Hematopoietic multipotent progenitor cell treated with erythropoietin and hydrocortisone succinate and interleukin-3 and kit ligand, for 6 days (in vitro differentiated cells): ENCODE measurements at regions not wholly inside any gene's neighbourhood (a gene's known extent, or its start where the extent isn't known, plus 50 kb on each side); places are given as distances from the start of the nearest gene placed in this dataset.
"Not testable (repeated sequence)": the region's sequence is repeated elsewhere in the genome, so short reads cannot be mapped to it uniquely, and the experiment has no call there.

Experiments used
- DNase-seq: peaks from one replicate; pipeline ENCODE4 v3.0.0-alpha.2; 2015

DNA sequence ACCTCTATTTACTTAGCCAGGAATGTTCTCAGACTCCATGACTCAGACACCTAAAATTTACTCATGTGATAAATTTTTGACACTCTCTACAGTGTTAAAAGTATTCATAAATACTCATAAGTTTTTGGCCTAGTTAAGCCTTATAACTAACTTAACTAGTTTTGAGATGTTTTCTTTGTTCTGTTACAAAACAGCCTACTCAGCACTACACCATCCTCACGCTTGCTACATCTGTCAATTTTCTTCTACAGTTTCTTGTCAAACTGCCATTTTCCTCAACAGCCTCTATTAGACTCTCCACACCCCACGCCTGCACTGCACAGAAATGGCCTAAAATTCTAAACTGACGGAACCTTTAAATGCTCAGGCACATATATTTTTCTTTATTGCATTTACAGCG is 195.5 kb downstream of the ANXA1 start:
- DNase-seq, result no peak

DNA sequence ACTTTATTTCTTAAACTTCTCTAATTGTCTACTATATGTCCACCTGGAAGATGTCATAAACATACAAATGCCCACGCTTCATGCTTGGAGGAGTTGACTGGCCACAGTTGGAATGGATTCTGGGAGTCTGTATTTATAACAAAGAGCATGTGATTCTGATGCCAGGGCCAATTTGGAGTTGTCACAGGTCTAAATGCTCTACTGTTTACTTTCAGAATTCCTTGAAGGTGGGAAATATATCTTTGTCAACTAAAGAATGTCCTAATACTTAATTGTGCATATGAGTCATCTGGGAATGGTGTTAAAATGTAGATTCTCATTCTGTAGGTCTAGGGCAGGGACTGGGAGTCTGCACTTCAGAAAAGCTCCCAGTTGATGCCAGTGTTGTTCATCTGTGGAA is 196.1 kb downstream of the ANXA1 start:
- DNase-seq, result no peak

DNA sequence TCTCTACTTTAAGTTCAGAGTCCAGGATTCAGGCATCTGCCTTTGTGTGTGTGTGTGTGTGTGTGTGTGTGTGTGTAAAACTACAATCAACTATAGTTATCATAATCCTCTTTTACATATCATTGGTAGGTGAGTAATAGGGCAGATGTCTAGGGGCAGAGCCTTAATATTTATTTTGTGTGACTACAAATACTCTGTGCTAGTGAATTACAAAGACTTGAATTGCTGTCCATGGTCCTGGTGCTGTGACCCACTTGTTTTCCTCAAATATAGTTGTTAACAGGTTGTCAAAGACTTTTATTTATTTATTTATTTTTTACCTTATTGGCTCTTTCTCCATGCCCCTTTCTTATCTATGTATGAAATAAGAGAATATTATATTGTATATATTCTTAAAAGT is 196.8 kb downstream of the ANXA1 start:
- DNase-seq, result peak; percentile 14

DNA sequence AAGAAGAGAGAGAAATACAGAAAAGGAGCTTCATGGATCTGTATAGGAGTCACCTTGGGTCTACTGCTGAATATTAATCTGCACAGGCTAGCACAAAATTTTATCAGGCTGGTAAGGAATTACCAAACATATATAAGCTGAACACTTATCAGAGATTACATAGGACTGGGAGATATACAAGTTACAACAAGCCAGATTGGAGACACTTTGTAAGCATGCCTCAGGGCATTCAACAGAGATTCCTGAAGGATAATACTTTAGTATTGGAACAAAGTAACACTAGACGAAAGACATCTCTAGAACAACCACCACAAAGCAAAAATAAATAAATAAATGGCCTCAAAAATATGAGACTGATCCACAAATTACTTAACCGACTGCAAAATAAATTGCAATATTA is 197.8 kb downstream of the ANXA1 start:
- no peak for DNase-seq

DNA sequence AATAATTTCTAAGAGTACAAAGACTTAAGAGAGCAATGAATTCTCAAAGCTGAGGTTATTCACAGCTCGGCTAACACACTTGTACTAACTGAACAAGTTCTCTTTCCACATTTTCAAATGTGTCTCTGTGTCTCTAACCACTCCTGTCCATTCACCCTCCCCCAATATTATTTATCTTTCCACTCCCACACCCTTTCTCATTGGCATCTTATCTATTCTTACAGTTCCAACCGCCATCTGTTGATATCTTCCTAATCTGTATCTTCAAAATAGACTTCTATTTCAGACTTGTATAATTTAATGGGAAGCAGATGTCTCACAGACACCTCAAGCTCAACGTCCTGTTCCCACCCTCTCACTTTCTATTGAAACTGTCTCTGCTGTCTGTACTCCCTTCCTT is 205.9 kb downstream of the ANXA1 start:
- peak; percentile 72 for DNase-seq

DNA sequence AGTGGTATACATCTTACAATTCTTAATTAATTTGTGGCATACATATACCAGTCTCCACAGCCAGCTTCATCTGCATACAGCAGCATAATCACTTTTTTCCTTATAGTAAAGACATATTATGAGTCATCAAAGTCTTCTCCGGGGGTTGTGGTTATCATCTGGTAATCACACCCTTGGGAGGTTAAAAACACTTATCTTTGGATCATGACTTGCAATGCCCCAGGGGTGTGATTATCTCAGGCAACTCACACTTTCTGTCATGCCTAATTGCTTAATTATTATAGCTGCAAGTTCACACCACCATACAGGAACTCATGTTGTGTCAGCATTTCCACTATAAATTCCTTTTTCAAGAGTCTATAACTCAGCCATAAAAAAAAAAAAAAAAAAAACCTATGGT is 218.4 kb downstream of the ANXA1 start:
- peak; percentile 70 for DNase-seq

DNA sequence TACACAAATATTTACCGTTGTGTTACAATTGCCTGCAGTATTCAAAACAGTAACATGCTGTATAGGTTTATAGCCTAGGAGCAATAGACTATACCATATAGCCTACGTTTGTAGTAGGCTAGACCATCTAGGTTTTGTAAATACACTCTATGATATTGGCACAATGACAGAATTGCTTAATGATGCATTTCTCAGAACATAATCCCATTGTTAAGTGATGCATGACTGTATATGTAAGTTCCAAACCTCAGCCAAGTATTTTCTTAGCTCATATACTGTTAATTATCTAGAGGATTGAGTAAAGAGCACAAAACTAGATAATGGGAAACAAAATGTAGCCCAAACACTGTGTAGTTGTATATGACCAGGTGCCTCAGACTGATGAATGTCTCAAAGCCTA is 220.1 kb downstream of the ANXA1 start:
- DNase-seq, result no peak

DNA sequence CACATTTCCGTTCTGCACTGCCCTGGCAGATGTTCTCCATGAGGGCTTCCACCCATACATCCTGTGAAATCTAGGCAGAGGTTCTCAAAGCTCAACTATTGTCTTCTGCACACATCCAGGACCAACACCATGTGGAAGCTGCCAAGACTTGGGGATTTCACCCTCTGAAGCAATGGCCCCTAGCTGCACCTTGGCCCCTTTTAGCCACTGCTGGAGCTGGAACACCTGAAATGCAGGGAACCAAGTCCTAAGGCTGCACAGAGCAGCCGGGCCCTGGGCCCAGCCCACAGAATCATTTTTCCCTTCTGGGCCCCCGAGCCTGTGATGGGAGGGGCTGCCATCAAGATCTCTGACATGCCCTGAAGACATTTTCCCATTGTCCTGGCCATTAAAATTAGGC is 228.7 kb downstream of the ANXA1 start:
- no peak for DNase-seq

DNA sequence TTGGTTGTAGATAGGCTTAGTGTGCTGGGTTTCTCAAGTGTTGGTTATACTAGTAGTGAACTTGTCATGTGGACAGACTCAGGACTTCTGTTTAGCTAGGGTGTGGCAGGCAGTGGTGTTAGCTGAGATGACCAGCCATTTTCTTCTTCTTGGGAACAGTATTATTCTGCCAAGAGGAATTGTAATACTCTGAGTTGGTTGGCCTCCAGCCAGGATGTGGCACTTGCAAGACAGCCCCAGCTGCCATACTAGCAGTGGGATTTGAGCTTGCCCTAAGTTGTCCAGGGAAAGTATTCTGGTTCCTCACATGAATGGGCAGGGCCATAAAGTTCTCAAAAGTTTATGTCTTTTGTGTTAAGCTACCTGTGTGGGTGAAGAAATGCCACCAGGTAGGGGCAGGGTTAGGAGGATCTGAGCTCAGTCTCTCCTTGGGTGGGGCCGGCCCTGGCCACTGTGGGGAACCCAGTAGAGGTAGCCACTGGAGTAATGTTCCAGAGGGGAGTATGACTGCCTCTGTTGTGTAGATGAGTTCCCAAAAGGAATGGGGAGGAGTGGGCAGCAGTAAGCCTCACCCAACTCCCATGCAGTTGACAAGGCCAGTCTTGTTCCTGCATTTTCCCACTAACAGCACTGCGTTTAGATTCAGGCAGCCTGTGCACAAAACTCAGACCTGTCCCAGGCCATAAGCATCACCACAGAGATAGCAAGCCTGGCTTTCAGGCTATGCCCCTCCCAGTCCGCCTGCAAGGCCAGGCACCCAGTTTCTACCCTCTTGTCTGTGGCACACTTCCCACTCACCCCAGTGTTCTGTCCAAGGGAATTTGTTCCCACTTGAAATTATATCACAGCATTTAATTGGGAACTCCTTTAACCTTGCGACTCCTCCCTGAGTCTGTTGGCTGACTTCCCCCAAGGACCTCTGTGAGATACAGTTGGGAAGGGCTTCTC is 250.7 kb downstream of the ANXA1 start:
- DNase-seq, result no peak

DNA sequence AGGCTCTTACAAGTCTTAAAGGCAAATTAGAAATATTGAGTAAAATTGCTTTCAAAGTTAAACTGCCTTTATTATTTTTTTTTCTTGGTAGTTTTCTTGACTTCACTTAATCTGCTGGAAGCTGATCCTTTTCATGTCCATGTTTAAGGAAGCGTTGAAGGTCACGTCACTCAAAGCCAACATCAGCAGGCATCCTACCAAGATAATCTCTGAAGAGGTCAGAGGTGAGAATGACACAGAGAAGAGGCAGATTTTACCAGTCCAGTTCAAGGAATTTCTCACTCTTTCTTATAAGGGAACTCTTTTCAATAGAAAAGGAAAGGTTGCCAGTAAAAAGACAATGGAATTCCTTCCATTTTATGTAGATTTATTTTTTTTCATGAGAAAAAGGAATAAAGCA is 259.8 kb downstream of the ANXA1 start:
- DNase-seq, result no peak

DNA sequence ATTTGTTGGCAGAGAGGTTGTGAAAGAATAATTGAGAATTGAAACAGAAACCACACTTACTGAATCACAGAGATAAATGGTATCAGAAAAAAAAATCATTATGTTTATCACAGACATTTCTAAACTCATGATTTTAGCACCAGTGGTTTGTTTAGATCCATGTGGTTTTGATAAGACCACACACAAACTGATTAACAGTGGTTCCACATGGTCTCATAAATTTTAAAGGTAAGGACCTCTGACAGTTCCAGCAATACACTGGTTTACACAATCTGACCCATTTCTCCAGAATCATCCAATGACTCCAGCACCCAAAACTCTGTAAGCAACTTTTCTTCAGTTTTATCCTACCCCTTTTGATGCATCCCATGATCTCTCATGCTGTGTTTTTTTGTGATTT is 261.2 kb downstream of the ANXA1 start:
- peak; percentile 10 for DNase-seq

DNA sequence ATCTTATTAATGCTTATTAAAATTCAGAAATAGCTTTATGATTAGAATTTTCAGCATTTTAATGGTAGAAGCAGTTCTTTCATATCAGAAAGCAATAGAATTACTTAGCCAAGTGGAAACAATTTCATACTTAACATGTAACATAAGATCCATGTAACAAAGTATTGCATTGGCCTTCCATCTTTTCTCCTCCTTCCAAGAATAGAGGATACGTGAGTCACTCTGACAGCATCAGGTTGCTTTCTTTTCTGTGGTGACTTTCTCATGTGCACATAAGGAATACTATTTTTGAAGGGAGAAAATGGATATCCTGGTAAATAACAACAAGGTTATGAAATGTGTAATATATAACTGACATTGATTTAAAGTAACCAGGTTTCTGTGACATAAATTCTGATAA is 272.2 kb downstream of the ANXA1 start:
- no peak for DNase-seq

DNA sequence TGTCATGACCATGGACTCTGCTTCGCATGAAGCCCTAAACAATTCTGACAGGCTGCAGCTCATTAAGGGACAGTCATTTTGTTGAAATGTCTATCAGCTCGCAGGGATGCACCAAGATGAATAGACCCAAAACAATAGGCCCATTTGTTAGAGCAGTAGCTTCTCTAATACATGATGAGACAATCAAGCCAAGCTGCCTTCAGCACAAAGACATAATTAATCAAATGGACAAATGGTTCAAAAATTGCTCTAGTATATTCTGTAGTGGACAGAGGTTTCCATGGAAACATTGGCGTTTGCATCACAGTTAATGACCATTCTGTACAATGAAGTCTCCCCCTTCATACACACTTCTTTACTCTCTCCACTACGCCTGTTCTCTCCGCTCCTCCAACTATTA is 274.6 kb downstream of the ANXA1 start:
- DNase-seq, result no peak

DNA sequence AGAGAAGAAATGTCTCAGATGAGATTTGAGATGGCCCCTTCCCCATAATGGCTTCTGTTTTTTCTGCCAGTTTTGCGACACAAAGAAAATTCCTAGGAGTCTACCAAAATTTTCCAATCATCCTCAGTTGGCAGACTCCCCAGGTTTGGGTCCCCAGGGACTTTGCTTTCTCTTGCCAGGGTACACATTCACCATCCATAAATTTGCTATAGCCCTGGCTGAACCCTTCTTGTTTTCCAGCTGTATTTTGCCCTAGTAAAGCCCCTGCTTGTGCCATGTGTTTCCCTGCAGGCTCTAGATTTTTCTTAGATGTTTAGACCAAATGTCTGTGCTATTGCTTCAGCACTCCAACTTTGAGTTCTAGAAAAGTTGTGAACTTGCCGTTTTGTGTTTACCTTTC is 283.2 kb downstream of the ANXA1 start:
- DNase-seq, result no peak

DNA sequence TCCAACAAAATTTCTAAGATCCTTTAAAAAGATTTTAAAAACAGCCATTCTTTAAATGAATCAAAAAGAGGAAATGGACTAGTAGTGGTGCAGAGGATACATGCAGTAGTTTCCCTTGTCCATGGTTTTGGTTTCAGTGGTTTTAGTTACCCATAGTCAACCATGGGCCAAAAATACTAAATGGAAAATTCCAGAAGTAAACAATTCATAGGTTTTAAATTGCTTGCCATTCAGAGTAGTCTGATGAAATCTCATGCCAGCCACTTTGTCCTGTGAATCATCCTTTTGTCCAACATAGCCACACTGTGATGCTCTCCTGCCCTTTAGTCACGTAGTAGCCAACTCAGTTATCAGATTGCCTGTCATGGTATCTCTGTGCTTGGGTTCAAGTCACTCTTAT is 286.1 kb downstream of the ANXA1 start:
- no peak for DNase-seq

DNA sequence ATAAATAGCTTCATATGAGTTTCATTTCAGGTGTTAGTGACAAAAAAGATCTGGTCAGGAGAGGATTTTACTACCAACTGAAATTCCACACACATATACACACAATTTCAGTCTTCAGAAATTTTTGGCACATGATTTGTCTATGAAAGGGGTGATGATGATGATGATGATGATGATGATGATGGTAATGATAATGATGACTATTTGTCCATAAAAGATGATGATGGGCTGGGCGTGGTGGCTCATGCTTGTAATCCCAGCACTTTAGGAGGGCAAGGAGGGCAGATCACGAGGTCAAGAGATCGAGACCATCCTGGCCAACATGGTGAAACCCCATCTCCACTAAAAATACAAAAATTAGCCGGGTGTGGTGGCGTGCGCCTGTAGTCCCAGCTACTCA is 288.2 kb downstream of the ANXA1 start:
- DNase-seq, result not testable (repeated sequence)

DNA sequence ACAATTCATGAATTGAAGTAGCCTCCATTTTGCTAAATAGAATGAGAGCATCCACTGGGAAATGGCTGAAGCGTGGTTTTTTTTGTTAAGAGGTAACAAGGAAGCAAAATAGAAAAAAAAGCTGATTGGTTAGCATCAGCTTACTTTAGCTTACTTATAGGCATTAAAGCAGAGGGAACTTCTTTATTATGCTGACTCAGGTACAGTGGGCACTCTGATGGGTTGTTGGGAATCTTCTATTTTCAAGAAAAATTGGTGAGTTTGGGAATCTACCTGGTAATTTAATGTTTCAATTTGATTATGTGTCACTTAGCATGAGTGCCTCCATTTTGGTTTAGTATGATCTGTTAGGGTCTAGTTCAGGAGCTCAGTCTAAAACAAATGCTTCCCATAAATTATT is 289.6 kb downstream of the ANXA1 start:
- DNase-seq, result no peak

DNA sequence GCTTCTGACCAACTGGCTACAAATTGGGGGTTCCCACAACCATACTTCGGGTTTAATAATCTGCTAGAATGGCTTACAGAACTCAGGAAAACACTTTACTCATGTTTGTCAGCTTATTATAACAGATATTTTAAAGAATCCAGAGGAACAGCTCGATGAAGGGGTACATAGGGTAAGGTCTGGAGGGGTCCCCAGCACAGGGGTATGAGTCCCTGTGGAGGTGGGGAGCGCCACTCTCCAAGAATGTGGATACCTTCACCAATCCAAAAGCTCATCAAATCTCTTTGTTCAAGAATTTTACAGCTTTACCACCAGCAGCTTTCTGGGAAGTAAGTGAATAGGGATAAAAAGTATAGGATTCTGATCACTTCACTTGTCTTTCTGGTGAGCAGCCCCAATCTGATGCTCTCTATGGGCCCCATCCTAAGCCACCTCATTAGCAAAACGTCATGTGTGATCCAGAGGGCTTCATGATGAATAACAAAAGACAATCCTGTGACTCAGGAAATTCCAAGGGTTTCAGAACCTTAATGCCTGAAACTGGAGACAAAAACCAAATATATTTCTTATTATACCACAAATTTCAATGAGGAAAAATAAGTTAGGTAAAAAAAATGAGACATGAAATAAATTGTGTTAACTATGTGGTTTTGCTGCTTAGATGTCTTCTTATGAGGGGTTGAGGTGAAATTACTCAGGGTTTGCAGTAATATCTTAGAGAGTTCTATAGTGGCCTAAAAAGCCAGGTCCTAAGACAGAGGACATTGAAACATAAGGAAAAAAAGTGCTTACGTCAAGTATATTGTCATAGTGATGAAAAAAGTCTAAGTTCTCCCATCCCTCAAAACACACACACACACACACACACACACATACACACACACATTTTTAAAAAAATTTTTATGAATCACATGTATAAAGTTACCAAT is 290.5 kb downstream of the ANXA1 start:
- DNase-seq, result no peak

DNA sequence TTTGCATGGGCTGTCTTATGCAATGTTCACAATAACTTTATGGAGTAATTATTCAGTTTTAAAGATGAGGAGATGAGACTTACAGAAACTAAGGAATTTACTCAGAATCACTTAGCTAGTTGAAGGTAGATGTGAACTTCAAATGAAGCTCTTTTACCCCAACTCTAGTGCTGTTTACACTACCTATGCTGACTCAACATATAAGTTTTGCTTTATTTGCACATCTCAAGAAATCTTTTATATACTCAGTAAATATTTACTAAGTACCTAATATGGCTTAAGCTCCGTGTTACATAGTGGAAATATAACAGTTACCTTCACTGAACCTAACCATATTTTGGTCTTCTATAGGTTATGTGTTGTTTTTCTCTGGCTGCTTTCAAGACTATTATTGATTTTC is 293.2 kb downstream of the ANXA1 start:
- no peak for DNase-seq

DNA sequence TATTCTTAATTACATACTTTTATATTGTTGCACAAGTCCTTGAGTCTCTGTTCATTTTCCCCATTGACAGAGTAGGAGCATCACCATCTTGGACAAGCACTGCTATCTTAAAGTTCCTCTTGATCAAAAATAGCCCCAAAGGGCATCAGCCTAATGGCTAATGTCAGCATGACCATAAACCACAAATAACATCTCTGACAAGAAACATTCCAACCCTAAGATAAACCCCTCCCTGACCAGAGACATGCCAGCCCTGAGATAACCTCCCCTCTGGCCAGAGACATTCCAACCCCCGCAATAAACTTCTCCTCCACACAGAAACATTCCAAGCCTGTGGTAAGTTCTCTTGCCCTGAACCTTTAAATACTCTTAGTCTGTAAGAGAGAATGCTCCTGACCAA is 293.7 kb downstream of the ANXA1 start:
- DNase-seq, result not testable (repeated sequence)

DNA sequence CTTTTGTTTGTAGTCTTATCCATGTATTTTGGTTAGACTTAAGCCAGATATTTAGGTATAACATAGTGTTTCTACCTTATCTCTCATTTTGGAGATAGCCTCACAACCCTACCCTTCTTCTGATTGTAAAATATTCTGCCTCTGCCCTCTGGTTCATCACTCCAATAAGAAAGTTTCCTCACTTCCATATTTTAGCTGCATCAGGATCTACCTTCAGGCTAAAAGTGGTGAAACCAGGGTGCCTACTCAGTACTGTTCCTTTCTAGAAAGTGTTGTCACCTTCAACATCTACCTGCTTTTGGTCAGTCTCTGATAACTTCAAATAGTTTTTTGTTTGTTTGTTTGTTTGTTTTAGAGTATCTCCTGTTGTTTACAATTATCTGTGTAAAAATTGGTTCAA is 294.6 kb downstream of the ANXA1 start:
- no peak for DNase-seq

DNA sequence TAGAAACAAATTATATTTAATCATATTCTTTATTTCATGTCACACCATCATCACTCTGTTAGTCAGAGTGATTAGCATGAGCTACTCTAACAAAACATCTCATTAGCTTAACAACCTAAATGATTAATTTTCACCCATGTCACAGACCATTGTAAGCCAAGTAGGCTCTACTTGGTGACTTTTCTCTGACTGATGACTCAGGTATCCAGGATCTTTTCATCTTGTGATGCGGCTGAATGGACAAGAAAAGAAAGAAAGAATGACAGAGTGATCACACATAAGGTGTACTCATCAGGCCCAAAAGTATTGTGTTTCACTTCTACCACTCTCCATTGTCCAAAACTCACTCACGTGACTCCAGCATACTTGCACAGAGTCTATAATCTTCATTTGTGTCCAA is 299.3 kb downstream of the ANXA1 start:
- DNase-seq, result no peak

DNA sequence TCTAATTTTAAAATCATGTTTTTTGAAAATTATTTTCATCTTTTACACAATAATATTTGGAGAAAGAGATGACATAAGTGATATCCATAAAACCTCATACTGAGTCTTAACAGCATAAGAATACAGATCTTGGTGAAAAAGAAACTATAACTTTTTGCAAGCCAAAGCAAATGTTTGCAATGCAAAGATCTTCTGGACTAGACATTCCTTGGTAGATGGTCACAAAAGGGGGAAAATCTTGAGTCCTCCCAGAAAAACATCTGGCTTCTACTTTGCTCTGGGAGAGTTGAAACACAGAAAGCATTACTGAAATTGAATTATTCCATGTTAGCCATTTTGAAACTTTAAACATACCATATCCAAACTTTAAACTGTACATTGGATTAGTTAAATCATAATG is 308.2 kb downstream of the ANXA1 start:
- DNase-seq, result no peak

DNA sequence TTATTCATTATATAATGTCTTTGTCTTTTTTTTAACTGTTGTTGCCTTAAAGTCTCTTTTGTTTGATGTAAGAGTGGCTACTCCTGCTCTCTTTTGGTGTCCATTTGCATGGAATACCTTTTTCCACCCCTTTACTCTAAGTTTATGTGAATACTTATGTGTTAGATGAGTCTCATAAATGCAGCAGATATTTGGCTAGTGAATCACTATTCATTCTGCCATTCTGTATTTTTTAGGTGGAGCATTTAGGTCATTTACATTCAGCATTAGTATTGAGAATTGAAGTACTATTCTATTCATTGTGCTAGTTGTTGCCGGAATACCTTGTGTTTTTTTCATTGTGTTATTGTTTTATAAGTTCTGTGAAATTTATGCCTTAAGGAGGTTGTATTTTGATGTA is 317.1 kb downstream of the ANXA1 start:
- DNase-seq, result no peak
